ENCODE measurements at regions not wholly inside any gene's neighbourhood (a gene's known extent, or its start where the extent isn't known, plus 50 kb on each side); places are given as distances from the start of the nearest gene placed in this dataset.
"Not testable (repeated sequence)": the region's sequence is repeated elsewhere in the genome, so short reads cannot be mapped to it uniquely, and the experiment has no call there.

DNA sequence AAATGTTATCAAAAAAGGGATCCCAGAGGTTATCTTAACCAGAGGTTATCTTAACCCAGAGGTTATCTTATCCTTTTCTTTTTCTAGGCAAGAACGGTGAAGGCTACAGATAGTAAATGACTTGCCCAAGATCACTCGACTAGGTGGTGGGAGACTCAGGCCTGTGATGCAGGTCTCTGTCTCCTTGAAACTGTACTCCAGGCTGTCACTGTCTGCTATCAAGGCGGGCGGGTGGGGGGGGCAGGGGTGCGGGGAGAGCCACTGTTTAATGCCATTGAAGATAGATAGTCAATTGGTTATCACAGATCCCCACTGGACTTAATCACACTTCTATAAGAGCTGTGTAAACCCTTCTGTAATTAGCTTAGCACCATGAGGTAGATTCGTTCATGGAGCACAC, 315.9 kb upstream of the TCF4 start:
- Mint-ChIP-seq H3K36me3 (no peaks in the 10 kb centered on the region), H3K27me3 (no peaks in the 10 kb centered on the region), H3K27ac (no peak overlapping the region), H3K4me1 (peaks cover 0 to 2% (median 0%) of the 10 kb centered on the region in 3 donors), H3K4me3 (no peak overlapping the region), H3K9me3 (peaks cover 0 to 5% (median 5%) of the 10 kb centered on the region in 3 donors)
- Histone ChIP-seq H3K27me3 (replicated peaks in 1 of 2; ENCODE audit: control insufficient read depth in 2 of 2, extremely low read depth in 1 of 2, insufficient read depth in 2 of 2, low read length in 1 of 2) (no peaks in the 10 kb centered on the region), H3K4me3 (ENCODE audit: control insufficient read depth in 1 of 2, extremely low read depth in 1 of 2, low read length in 1 of 2) (no peak overlapping the region), H3K27ac (ENCODE audit: low read length) (no peak overlapping the region), H3K36me3 (ENCODE audit: control insufficient read depth in 2 of 2, extremely low read depth in 1 of 2, insufficient read depth in 1 of 2, low read length in 1 of 2) (no peaks in the 10 kb centered on the region), H3K4me1 (ENCODE audit: control insufficient read depth in 1 of 2, extremely low read depth in 1 of 2, insufficient read depth in 2 of 2, low read length in 2 of 2) (no peaks in the 10 kb centered on the region), H3K9me3 (no peaks in the 10 kb centered on the region)
- no peak for DNase-seq
- CTCF ChIA-PET = no interaction called here
- WGBS (ENCODE audit: insufficient coverage) = no CpG with 5 or more reads among the region's 6 CpGs
- POLR2A ChIA-PET = no interaction called here
- no peak for ATAC-seq (replicated peaks in 1 of 4)

DNA sequence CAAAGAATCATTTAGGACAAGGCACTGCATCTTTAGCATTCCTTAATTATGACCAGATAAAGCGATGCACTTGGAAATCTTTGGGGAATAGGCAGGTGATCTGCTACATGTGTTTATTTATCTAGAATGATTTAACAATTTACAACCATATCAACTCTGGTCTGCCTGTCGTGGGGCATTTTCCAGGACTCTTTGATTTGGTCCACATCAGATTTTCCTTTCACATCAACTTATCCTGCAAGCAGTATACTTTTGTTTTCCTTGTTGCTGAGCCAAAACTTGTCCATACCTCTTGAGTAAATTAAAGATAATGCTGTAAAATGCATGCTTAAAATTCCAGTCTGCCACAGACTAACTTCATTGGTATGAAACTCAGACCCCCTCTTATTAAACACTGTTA, 312.4 kb upstream of the TCF4 start:
- H3K4me3 ChIP-seq (ENCODE audit: control insufficient read depth in 1 of 2, extremely low read depth in 1 of 2, low read length in 1 of 2) = no peak overlapping the region
- H3K4me1 ChIP-seq (ENCODE audit: control insufficient read depth in 1 of 2, extremely low read depth in 1 of 2, insufficient read depth in 2 of 2, low read length in 2 of 2) = no peaks in the 10 kb centered on the region
- ChIA-PET CTCF (no interaction called here), POLR2A (no interaction called here)
- Mint-ChIP-seq H3K4me1 (no peaks in the 10 kb centered on the region), H3K27ac (no peak overlapping the region), H3K9me3 (no peaks in the 10 kb centered on the region), H3K4me3 (no peak overlapping the region), H3K36me3 (no peaks in the 10 kb centered on the region), H3K27me3 (no peaks in the 10 kb centered on the region)
- H3K36me3 ChIP-seq (ENCODE audit: control insufficient read depth in 2 of 2, extremely low read depth in 1 of 2, insufficient read depth in 1 of 2, low read length in 1 of 2) = no peaks in the 10 kb centered on the region
- ATAC-seq (replicated peaks in 1 of 4) = no peak
- DNase-seq = no peak
- no CpG with 5 or more reads among the region's 2 CpGs for WGBS (ENCODE audit: insufficient coverage)
- no peaks in the 10 kb centered on the region for H3K27me3 ChIP-seq (replicated peaks in 1 of 2; ENCODE audit: control insufficient read depth in 2 of 2, extremely low read depth in 1 of 2, insufficient read depth in 2 of 2, low read length in 1 of 2)
- no peaks in the 10 kb centered on the region for H3K9me3 ChIP-seq
- no peak overlapping the region for H3K27ac ChIP-seq (ENCODE audit: low read length)

DNA sequence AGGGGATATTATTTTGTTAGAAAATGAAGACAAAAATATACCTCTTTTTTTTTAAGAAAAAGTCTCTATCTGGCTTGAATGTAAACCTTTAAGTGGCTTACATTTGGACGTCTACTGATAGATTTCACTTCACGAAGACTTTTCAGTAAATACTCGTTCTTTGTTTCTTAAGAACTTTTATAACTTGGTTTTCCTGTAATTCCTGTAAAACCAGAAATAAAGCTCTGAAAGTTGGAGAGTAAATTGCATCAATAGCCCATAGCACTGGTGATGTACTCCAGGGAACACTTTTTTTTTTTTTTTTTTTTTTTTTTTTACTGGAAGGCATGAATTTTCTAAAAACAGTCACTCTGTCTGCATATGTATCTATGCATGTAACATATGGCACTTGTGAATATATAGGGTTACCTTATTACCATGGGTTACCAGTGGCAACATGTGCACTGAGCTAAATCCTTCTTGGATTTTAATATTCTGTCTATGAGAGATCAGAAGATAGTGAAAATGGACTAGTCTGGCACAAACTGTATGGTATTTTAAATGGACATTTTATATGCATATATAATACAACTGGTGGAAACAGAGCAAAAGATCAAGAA, 309.2 kb upstream of the TCF4 start:
- DNase-seq (no peak), ATAC-seq (replicated peaks in 1 of 4) (no peak)
- H3K27ac Mint-ChIP-seq = no peak overlapping the region
- no peaks in the 10 kb centered on the region for H3K27me3 Mint-ChIP-seq
- H3K9me3 Mint-ChIP-seq = no peaks in the 10 kb centered on the region
- Histone ChIP-seq H3K4me3 (ENCODE audit: control insufficient read depth in 1 of 2, extremely low read depth in 1 of 2, low read length in 1 of 2) (no peak overlapping the region), H3K36me3 (ENCODE audit: control insufficient read depth in 2 of 2, extremely low read depth in 1 of 2, insufficient read depth in 1 of 2, low read length in 1 of 2) (no peaks in the 10 kb centered on the region), H3K27ac (ENCODE audit: low read length) (no peak overlapping the region), H3K9me3 (no peaks in the 10 kb centered on the region), H3K4me1 (ENCODE audit: control insufficient read depth in 1 of 2, extremely low read depth in 1 of 2, insufficient read depth in 2 of 2, low read length in 2 of 2) (no peaks in the 10 kb centered on the region), H3K27me3 (replicated peaks in 1 of 2; ENCODE audit: control insufficient read depth in 2 of 2, extremely low read depth in 1 of 2, insufficient read depth in 2 of 2, low read length in 1 of 2) (no peaks in the 10 kb centered on the region)
- H3K4me3 Mint-ChIP-seq = no peak overlapping the region
- CTCF ChIA-PET = interaction anchor here in 1 of 2 donors (0.7 kb wide), 1 partner anchor 266 kb away, joined by 7 read pairs; no protein-coding TSS in a partner anchor
- POLR2A ChIA-PET = interaction anchor here in 1 of 2 donors (0.6 kb wide), 1 partner anchor 12 kb away, joined by 7 read pairs; no protein-coding TSS in a partner anchor
- H3K4me1 Mint-ChIP-seq = no peaks in the 10 kb centered on the region
- H3K36me3 Mint-ChIP-seq = no peaks in the 10 kb centered on the region
- WGBS (ENCODE audit: insufficient coverage) = no CpG with 5 or more reads among the region's 3 CpGs

DNA sequence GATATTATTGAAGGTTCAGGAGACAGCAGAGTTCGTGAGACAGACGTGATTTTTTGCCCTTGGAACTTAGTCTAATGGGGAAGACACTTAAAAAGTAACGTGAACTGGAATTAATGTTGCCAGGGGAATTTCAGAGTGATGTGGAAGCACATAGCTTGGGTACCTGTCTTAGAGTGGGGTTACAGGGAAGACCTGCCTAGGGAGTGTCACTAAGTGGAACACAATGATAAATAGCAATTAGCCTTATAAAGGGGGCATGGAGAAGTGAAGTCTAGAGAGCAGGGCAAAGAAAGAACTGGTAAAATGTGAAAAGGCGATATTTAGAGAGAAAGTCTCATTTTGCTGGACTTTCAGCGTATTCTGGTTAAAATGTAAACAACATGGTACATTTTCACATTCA, 306.0 kb upstream of the TCF4 start:
- Mint-ChIP-seq H3K4me1 (no peaks in the 10 kb centered on the region), H3K27ac (no peak overlapping the region), H3K9me3 (no peaks in the 10 kb centered on the region), H3K36me3 (no peaks in the 10 kb centered on the region), H3K4me3 (no peak overlapping the region), H3K27me3 (no peaks in the 10 kb centered on the region)
- WGBS (ENCODE audit: insufficient coverage) = 75% methylated on average over 3 of the region's 5 CpGs
- Histone ChIP-seq H3K4me1 (ENCODE audit: control insufficient read depth in 1 of 2, extremely low read depth in 1 of 2, insufficient read depth in 2 of 2, low read length in 2 of 2) (no peaks in the 10 kb centered on the region), H3K9me3 (no peaks in the 10 kb centered on the region), H3K4me3 (ENCODE audit: control insufficient read depth in 1 of 2, extremely low read depth in 1 of 2, low read length in 1 of 2) (no peak overlapping the region), H3K27me3 (replicated peaks in 1 of 2; ENCODE audit: control insufficient read depth in 2 of 2, extremely low read depth in 1 of 2, insufficient read depth in 2 of 2, low read length in 1 of 2) (no peaks in the 10 kb centered on the region), H3K36me3 (ENCODE audit: control insufficient read depth in 2 of 2, extremely low read depth in 1 of 2, insufficient read depth in 1 of 2, low read length in 1 of 2) (no peaks in the 10 kb centered on the region), H3K27ac (ENCODE audit: low read length) (no peak overlapping the region)
- no peak for ATAC-seq (replicated peaks in 1 of 4)
- ChIA-PET POLR2A (no interaction called here), CTCF (no interaction called here)
- no peak for DNase-seq

DNA sequence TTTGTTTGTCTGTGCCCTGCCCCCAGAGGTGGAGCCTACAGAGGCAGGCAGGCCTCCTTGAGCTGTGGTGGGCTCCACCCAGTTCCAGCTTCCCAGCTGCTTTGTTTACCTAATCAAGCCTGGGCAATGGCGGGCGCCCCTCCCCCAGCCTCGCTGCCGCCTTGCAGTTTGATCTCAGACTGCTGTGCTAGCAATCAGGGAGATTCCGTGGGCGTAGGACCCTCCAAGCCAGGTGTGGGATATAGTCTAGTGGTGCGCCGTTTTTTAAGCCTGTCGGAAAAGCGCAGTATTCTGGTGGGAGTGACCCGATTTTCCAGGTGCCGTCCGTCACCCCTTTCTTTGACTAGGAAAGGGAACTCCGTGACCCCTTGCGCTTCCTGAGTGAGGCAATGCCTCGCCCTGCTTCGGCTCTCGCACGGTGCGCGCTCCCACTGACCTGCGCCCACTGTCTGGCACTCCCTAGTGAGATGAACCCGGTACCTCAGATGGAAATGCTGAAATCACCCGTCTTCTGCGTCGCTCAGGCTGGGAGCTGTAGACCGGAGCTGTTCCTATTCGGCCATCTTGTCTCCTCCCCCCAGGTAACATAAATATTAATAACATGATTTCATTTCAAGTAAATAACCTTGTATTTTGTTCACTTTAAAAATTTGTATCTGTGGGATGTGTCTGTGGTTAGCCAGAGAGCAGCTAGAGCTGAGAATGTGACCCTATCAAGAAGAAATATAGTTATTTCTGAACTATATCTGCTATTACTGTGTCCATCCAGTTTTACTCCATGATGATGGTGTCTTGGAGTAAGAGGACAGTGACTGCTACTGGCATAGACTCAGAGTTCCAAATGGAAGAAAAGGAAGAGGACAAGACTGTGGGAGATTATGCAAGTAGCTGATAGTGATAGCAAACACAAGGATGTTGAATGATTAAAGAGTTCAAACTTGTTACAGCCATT, 305.1 kb upstream of the TCF4 start:
- H3K27me3 Mint-ChIP-seq; H3K4me1 Mint-ChIP-seq; H3K9me3 Mint-ChIP-seq; H3K9me3 ChIP-seq; H3K27ac ChIP-seq (ENCODE audit: low read length); H3K27ac Mint-ChIP-seq; DNase-seq; ATAC-seq (replicated peaks in 1 of 4); H3K4me3 Mint-ChIP-seq; H3K4me1 ChIP-seq (ENCODE audit: control insufficient read depth in 1 of 2, extremely low read depth in 1 of 2, insufficient read depth in 2 of 2, low read length in 2 of 2); H3K36me3 ChIP-seq (ENCODE audit: control insufficient read depth in 2 of 2, extremely low read depth in 1 of 2, insufficient read depth in 1 of 2, low read length in 1 of 2); H3K36me3 Mint-ChIP-seq; H3K4me3 ChIP-seq (ENCODE audit: control insufficient read depth in 1 of 2, extremely low read depth in 1 of 2, low read length in 1 of 2); CTCF ChIA-PET; H3K27me3 ChIP-seq (replicated peaks in 1 of 2; ENCODE audit: control insufficient read depth in 2 of 2, extremely low read depth in 1 of 2, insufficient read depth in 2 of 2, low read length in 1 of 2); POLR2A ChIA-PET: not testable (repeated sequence)
- 95% methylated on average over 19 of the region's 28 CpGs for WGBS (ENCODE audit: insufficient coverage)

DNA sequence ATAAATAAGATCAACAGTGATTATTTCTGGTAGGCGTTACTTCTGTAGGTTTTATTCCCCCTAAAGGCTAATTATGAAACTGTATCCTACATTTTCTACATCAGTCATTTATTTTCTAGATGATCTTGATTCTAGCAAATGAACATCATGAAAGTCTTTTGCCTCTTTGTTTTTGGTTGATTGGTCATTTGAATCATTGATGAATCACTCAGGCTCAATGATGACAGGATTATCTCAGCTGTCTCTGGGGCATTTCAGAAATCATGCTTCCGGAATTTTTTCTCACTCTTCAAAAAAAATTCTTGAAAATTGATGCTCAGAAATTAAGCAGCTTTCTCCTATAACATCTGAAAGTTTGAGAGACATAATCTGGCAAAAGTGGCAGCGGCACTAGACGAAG, 298.9 kb upstream of the TCF4 start:
- Mint-ChIP-seq H3K27me3 (no peaks in the 10 kb centered on the region), H3K9me3 (peaks cover 0 to 1% (median 1%) of the 10 kb centered on the region in 3 donors), H3K4me1 (no peaks in the 10 kb centered on the region), H3K4me3 (no peak overlapping the region), H3K36me3 (no peaks in the 10 kb centered on the region), H3K27ac (no peak overlapping the region)
- Histone ChIP-seq H3K27me3 (replicated peaks in 1 of 2; ENCODE audit: control insufficient read depth in 2 of 2, extremely low read depth in 1 of 2, insufficient read depth in 2 of 2, low read length in 1 of 2) (no peaks in the 10 kb centered on the region), H3K4me3 (ENCODE audit: control insufficient read depth in 1 of 2, extremely low read depth in 1 of 2, low read length in 1 of 2) (no peak overlapping the region), H3K9me3 (no peaks in the 10 kb centered on the region), H3K27ac (ENCODE audit: low read length) (no peak overlapping the region), H3K4me1 (ENCODE audit: control insufficient read depth in 1 of 2, extremely low read depth in 1 of 2, insufficient read depth in 2 of 2, low read length in 2 of 2) (no peaks in the 10 kb centered on the region), H3K36me3 (ENCODE audit: control insufficient read depth in 2 of 2, extremely low read depth in 1 of 2, insufficient read depth in 1 of 2, low read length in 1 of 2) (no peaks in the 10 kb centered on the region)
- CTCF ChIA-PET = no interaction called here
- POLR2A ChIA-PET = no interaction called here
- ATAC-seq (replicated peaks in 1 of 4) (no peak), DNase-seq (no peak)
- WGBS (ENCODE audit: insufficient coverage) = 80% methylated on average over 1 of the region's 4 CpGs
